Stomach (tissue), 8 donors: ENCODE measurements at regions not wholly inside any gene's neighbourhood (a gene's known extent, or its start where the extent isn't known, plus 50 kb on each side); places are given as distances from the start of the nearest gene placed in this dataset.

Source experiments
- DNase-seq, 2 donors: peaks; one replicate each; pipeline versions ENCODE4 v3.0.0 to v3.0.0-alpha.2; 2013 to 2019
- H3K27ac ChIP-seq, 5 donors: fragments of 200-600 bp in 4 of 5; sonication (generic) in 4 of 5; one replicate each; pipeline ENCODE4 v1.5.1; 2013 to 2019; ENCODE audit warnings: mild to moderate bottlenecking in 1 of 5, moderate library complexity in 1 of 5
- H3K27me3 ChIP-seq, 3 donors: fragments of 200-600 bp; sonication (generic); one replicate each; pipeline ENCODE4 v1.5.1; 2017 to 2019; ENCODE audit warnings: mixed run types in 1 of 3
- H3K36me3 ChIP-seq, 4 donors: fragments of 200-600 bp; sonication (generic); 1 replicate in 3 of 4; 2 replicates in 1 of 4; pipeline ENCODE4 v1.5.1; 2016 to 2019
- H3K4me1 ChIP-seq, 4 donors: fragments of 200-600 bp; sonication (generic); one replicate each; pipeline ENCODE4 v1.5.1; 2016 to 2019
- H3K4me3 ChIP-seq, 4 donors: fragments of 200-600 bp; sonication (generic) in 3 of 4; one replicate each; pipeline ENCODE4 v1.5.1; 2016 to 2019; ENCODE audit warnings: mild to moderate bottlenecking in 1 of 4
- H3K9me3 ChIP-seq, 4 donors: fragments of 200-600 bp; sonication (generic); one replicate each; pipeline ENCODE4 v1.5.1; 2016 to 2019
- EP300 ChIP-seq: sonication (generic); formaldehyde crosslinking; IDR thresholded peaks from one replicate; pipeline ENCODE4 v1.6.1; 2017; ENCODE audit warnings: antibody characterized with exemption
- POLR2A ChIP-seq, 4 donors: fragments of 450-650 bp; IDR thresholded peaks; one replicate each; pipeline ENCODE4 v1.6.1; 2016; ENCODE audit warnings: antibody characterized with exemption in 4 of 4, control low read depth in 2 of 4, mild to moderate bottlenecking in 1 of 4, moderate library complexity in 1 of 4
- POLR2AphosphoS5 ChIP-seq, 3 donors: sonication (generic); formaldehyde crosslinking; IDR thresholded peaks; one replicate each; pipeline ENCODE4 v1.6.1; 2016; ENCODE audit warnings: antibody characterized with exemption in 3 of 3
- WGBS, 5 donors: extraction: QIAGEN DNeasy Blood & Tissue Kit in 3 of 5; methylation state at CpG; one replicate each; pipeline versions ENCODE4 v1.1.5 to v1.1.7; 2013 to 2018; 5-methylcytosine and 5-hydroxymethylcytosine counted together
- intact Hi-C: fragments of 100-400 bp; cut with DNase I; formaldehyde crosslinking; loops from one replicate; pipeline ENCODE4 v1.15.1; 2023; ENCODE audit warnings: low total_unique reads
- TF ChIP-seq, protein P1 (sequence below), 7 experiments: fragments of 450-650 bp in 4 of 7; fragments of 200-600 bp in 3 of 7; sonication (generic) in 3 of 7; IDR thresholded peaks; one replicate each; pipeline ENCODE4 v1.5.1; 2016 to 2019; ENCODE audit warnings: antibody characterized with exemption in 7 of 7, control low read depth in 2 of 7, mild to moderate bottlenecking in 1 of 7
- donor health status: healthy with polysubstance abuse.
- donor health status: Bipolar disorder and iron deficiency.
- donor health status: healthy.

DNA sequence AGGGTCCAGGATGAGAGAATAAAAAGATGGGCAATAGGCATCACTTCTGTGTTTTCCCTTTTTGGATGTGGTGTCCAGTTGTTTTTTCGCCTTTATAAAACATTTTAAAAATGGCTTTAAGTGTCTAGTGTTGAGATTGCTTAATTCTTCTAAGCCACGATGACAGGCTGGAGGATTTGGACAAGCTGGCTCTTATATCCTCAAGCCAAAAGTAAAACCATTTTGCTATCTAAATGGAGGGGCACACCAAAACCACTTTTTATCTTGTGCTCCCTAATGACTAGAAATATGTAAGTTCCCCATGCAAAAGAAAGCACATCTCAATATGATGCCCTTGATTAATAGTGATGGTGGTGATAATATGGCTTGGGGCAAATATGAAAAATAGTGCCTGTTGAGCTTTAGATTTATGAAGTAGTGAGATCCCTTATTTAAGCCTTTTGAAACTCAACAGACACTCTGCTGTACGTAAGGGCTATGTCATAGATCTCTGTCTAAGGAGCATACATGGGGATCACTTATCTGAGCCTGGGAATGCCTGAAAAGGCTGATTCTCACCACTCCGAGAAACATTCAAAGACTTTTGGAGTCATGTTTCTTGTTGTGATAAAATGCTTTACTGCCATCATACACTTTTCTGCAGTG is 185.5 kb downstream of the KCNS3 start:
- intact Hi-C loops = no loop called here
- Histone ChIP-seq H3K27me3 (no peaks in the 10 kb centered on the region), H3K36me3 (no peaks in the 10 kb centered on the region), H3K4me1 (peaks cover 0 to 13% (median 9%) of the 10 kb centered on the region in 4 donors), H3K4me3 (no peak overlapping the region), H3K9me3 (no peaks in the 10 kb centered on the region), H3K27ac (peak overlapping the region in 2 of 5 donors; percentile 7 to 56)
- TF ChIP-seq POLR2AphosphoS5 (IDR thresholded peaks at IDR 0.05) (no peak), EP300 (no peak), POLR2A (IDR thresholded peaks at IDR 0.05) (no peak)
- TF ChIP-seq, protein P1, sequence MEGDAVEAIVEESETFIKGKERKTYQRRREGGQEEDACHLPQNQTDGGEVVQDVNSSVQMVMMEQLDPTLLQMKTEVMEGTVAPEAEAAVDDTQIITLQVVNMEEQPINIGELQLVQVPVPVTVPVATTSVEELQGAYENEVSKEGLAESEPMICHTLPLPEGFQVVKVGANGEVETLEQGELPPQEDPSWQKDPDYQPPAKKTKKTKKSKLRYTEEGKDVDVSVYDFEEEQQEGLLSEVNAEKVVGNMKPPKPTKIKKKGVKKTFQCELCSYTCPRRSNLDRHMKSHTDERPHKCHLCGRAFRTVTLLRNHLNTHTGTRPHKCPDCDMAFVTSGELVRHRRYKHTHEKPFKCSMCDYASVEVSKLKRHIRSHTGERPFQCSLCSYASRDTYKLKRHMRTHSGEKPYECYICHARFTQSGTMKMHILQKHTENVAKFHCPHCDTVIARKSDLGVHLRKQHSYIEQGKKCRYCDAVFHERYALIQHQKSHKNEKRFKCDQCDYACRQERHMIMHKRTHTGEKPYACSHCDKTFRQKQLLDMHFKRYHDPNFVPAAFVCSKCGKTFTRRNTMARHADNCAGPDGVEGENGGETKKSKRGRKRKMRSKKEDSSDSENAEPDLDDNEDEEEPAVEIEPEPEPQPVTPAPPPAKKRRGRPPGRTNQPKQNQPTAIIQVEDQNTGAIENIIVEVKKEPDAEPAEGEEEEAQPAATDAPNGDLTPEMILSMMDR (IDR thresholded peaks at IDR 0.05) = no peak
- peak in 1 of 2 donors; percentile 51 for DNase-seq
- WGBS, 5 donors = 54 to 68% (median 63%) methylated on average over 4 of the region's 4 CpGs

- Histone ChIP-seq H3K4me1 (peaks cover 0 to 13% (median 9%) of the 10 kb centered on the region in 4 donors), H3K36me3 (no peaks in the 10 kb centered on the region), H3K4me3 (no peak overlapping the region), H3K9me3 (no peaks in the 10 kb centered on the region), H3K27ac (peak overlapping the region in 1 of 5 donors; percentile 56), H3K27me3 (no peaks in the 10 kb centered on the region)
- WGBS, 5 donors = 45 to 68% (median 56%) methylated on average over 5 of the region's 5 CpGs
- DNase-seq = peak in 1 of 2 donors; percentile 46
- TF ChIP-seq POLR2A (IDR thresholded peaks at IDR 0.05) (no peak), EP300 (no peak), POLR2AphosphoS5 (IDR thresholded peaks at IDR 0.05) (no peak)
- TF ChIP-seq, protein P1 (IDR thresholded peaks at IDR 0.05) = no peak
- intact Hi-C loops = no loop called here
Measured at GRCh38 chr2:18062892-18063291, 184.4 kb downstream of the KCNS3 start.

DNA sequence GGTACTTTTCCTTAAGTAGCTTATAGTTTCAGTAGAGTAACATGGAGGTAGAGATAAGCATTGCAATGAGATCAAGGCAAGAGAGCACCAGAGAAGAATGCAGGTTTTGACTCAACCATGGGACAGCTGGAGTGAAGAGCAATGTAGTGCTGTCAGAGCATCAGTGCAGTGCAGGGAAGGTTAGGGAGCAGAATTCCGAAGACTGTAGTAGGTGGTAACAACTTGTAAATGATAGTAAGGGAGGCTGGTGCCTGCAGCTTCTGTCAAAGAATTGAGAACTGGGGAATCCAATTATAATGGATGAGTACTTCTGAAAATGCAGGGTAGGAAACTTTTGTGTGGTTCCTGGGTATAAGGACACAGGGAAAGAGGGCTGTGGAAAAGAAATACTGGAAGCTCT is 183.2 kb downstream of the KCNS3 start:
- no peak overlapping the region for H3K4me3 ChIP-seq
- no peaks in the 10 kb centered on the region for H3K27me3 ChIP-seq
- no peaks in the 10 kb centered on the region for H3K9me3 ChIP-seq
- no peak overlapping the region for H3K27ac ChIP-seq
- DNase-seq = no peak
- TF ChIP-seq EP300 = no peak
- TF ChIP-seq POLR2A (IDR thresholded peaks at IDR 0.05) = no peak
- no peaks in the 10 kb centered on the region for H3K36me3 ChIP-seq
- intact Hi-C loops = no loop called here
- peaks cover 0 to 9% (median 7%) of the 10 kb centered on the region in 4 donors for H3K4me1 ChIP-seq
- WGBS, 5 donors = 68 to 85% (median 71%) methylated on average over 1 of the region's 1 CpG

GRCh38 chr2:18057657-18058056 is 179.2 kb downstream of the KCNS3 start:
- Histone ChIP-seq H3K9me3 (no peaks in the 10 kb centered on the region), H3K4me3 (no peak overlapping the region), H3K27ac (no peak overlapping the region), H3K4me1 (no peaks in the 10 kb centered on the region), H3K36me3 (no peaks in the 10 kb centered on the region), H3K27me3 (no peaks in the 10 kb centered on the region)
- intact Hi-C loops = no loop called here
- TF ChIP-seq POLR2A (IDR thresholded peaks at IDR 0.05) (no peak), POLR2AphosphoS5 (IDR thresholded peaks at IDR 0.05) (no peak)
- 72 to 92% (median 88%) methylated on average over 1 of the region's 1 CpG for WGBS, 5 donors
- DNase-seq = no peak

GRCh38 chr2:18055290-18055689 is 176.8 kb downstream of the KCNS3 start:
- intact Hi-C loops = no loop called here
- 51 to 86% (median 82%) methylated on average over 3 of the region's 3 CpGs for WGBS, 5 donors
- Histone ChIP-seq H3K9me3 (no peaks in the 10 kb centered on the region), H3K36me3 (no peaks in the 10 kb centered on the region), H3K4me3 (no peak overlapping the region), H3K27me3 (no peaks in the 10 kb centered on the region), H3K4me1 (no peaks in the 10 kb centered on the region), H3K27ac (no peak overlapping the region)
- DNase-seq = no peak
- TF ChIP-seq, protein P1 (IDR thresholded peaks at IDR 0.05) = no peak
- TF ChIP-seq EP300 = no peak
- no peak for TF ChIP-seq POLR2AphosphoS5 (IDR thresholded peaks at IDR 0.05)
- no peak for TF ChIP-seq POLR2A (IDR thresholded peaks at IDR 0.05)
